ENCODE measurements at regions not wholly inside any gene's neighbourhood (a gene's known extent, or its start where the extent isn't known, plus 50 kb on each side); places are given as distances from the start of the nearest gene placed in this dataset.

- no peak for DNase-seq (ENCODE audit: low spot score)
- TF ChIP-seq CTCF (IDR thresholded peaks at IDR 0.05; ENCODE audit: extremely low read depth, missing control alignments), result no peak
Observed at GRCh38 chr22:48530666-48531065, 1297.0 kb downstream of the BRD1 start.

GRCh38 chr22:48528221-48528915, 1299.3 kb downstream of the BRD1 start:
- DNase-seq (ENCODE audit: low spot score), result no peak
- TF ChIP-seq CTCF (IDR thresholded peaks at IDR 0.05; ENCODE audit: extremely low read depth, missing control alignments), result no peak

GRCh38 chr22:48523761-48524160, 1303.9 kb downstream of the BRD1 start:
- no peak for TF ChIP-seq CTCF (IDR thresholded peaks at IDR 0.05; ENCODE audit: extremely low read depth, missing control alignments)

GRCh38 chr22:48523091-48523490, 1304.6 kb downstream of the BRD1 start:
- DNase-seq (ENCODE audit: low spot score), result no peak

More at GRCh38 chr22:48523761-48524160, 1303.9 kb downstream of the BRD1 start:
- DNase-seq (ENCODE audit: low spot score), result no peak

GRCh38 chr22:48522271-48522670, 1305.4 kb downstream of the BRD1 start:
- DNase-seq (ENCODE audit: low spot score), result no peak
- TF ChIP-seq CTCF (IDR thresholded peaks at IDR 0.05; ENCODE audit: extremely low read depth, missing control alignments), result no peak

More at GRCh38 chr22:48523091-48523490, 1304.6 kb downstream of the BRD1 start:
- TF ChIP-seq CTCF (IDR thresholded peaks at IDR 0.05; ENCODE audit: extremely low read depth, missing control alignments), result no peak

GRCh38 chr22:48520884-48521588, 1306.6 kb downstream of the BRD1 start:
- no peak for DNase-seq (ENCODE audit: low spot score)
- no peak for TF ChIP-seq CTCF (IDR thresholded peaks at IDR 0.05; ENCODE audit: extremely low read depth, missing control alignments)

GRCh38 chr22:48520207-48520606, 1307.5 kb downstream of the BRD1 start:
- no peak for TF ChIP-seq CTCF (IDR thresholded peaks at IDR 0.05; ENCODE audit: extremely low read depth, missing control alignments)
- DNase-seq (ENCODE audit: low spot score), result no peak

All from GM20000 (cell line).